SJSA1 (cell line): ENCODE measurements at regions not wholly inside any gene's neighbourhood (a gene's known extent, or its start where the extent isn't known, plus 50 kb on each side); places are given as distances from the start of the nearest gene placed in this dataset.
"Not testable (repeated sequence)": the region's sequence is repeated elsewhere in the genome, so short reads cannot be mapped to it uniquely, and the experiment has no call there.

ENCODE experiments used
- DNase-seq, 2 experiments: peaks; one replicate each; pipeline ENCODE4 v3.0.0-alpha.2; 2015 to 2020; ENCODE audit warnings: low spot score in 2 of 2, low read depth in 1 of 2
- H3K27ac ChIP-seq: fragments of 250-450 bp; sonication (Bioruptor Pico); 2 replicates; pipeline ENCODE4 v1.5.1; 2020; ENCODE audit warnings: mild to moderate bottlenecking, moderate library complexity
- H3K27me3 ChIP-seq: fragments of 250-450 bp; sonication (Bioruptor Pico); replicated peaks from 2 replicates; pipeline ENCODE4 v1.5.1; 2020; ENCODE audit warnings: mild to moderate bottlenecking, moderate library complexity
- H3K36me3 ChIP-seq: fragments of 250-450 bp; sonication (Bioruptor Pico); 2 replicates; pipeline ENCODE4 v1.5.1; 2020; ENCODE audit warnings: mild to moderate bottlenecking
- H3K4me1 ChIP-seq: fragments of 250-450 bp; sonication (Bioruptor Pico); replicated peaks from 2 replicates; pipeline ENCODE4 v1.6.1; 2021; ENCODE audit warnings: mild to moderate bottlenecking
- H3K4me3 ChIP-seq: fragments of 250-450 bp; sonication (Bioruptor Pico); 2 replicates; pipeline ENCODE4 v1.5.1; 2020; ENCODE audit warnings: mild to moderate bottlenecking
- H3K9me3 ChIP-seq: fragments of 250-450 bp; sonication (Bioruptor Pico); replicated peaks from 2 replicates; pipeline ENCODE4 v1.5.1; 2020; ENCODE audit warnings: mild to moderate bottlenecking

DNA sequence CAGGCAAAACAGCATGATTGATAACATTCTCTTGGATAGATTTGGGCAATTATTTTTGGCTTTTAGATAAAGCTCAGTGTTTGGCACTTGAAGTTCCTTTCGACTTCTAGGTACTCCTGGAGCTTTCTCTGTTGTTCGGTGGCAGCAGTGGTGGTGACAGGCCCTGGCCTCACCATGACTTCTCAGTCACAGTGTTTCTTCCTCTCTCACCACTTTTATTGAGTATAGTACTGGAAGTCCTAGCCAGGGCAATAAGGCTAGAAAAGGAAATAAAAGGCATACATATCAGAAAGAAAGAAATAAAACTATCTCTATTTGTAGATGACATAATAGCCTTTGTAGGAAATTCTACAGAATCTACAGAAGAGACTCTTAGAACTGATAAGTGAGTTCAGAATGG is 101.2 kb upstream of the SIRPG start:
- H3K4me1 ChIP-seq: no peaks in the 10 kb centered on the region
- H3K4me3 ChIP-seq: no peak overlapping the region
- no peak for DNase-seq
- peaks cover 25% of the 10 kb centered on the region for H3K27me3 ChIP-seq
- H3K36me3 ChIP-seq: no peaks in the 10 kb centered on the region
- no peaks in the 10 kb centered on the region for H3K9me3 ChIP-seq
- H3K27ac ChIP-seq: no peak overlapping the region

DNA sequence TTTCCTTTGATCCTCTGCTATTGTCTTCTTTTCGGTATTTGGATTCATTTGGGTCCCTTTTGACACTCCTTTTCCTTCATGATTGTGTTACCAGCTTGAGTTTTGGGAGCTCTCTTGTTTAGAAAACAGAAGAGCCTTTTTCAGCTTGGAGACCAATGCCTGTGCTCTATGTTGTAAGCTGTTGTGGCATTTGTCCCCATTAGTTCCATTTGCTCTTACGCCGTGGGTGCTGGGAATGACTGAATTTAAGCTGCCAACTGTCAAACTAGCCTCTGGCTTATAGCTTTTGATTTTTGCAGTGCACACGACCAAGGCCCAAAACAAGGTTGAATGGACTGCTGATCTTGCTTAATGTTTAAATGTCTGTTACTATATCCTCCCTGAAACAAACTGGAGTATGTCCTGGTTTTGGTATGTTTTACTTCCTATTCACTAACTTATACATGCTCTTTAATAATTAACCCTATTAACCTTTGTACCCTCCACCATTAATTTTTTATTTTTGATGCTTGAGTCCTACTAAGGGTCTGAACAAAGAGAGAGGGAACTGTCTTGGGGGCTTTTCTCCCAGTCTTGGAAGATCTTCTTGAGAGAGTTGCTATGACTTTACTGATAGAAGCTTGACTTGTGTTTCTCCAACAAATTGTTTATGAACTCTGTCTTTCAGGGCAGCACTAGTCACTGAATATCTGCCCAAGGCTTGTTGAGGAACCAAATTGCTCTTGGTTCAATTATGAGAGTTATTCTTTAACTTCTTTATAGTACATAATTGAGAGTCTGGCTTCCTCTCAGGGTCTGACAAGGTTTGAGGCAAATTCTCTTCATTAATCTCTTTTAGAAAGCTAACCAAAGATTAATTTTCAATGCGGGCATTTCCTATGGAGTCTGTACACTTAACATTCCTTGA is 100.3 kb upstream of the SIRPG start:
- H3K27me3 ChIP-seq: peaks cover 25% of the 10 kb centered on the region
- no peak for DNase-seq
- no peak overlapping the region for H3K27ac ChIP-seq
- H3K9me3 ChIP-seq: no peaks in the 10 kb centered on the region
- H3K36me3 ChIP-seq: no peaks in the 10 kb centered on the region
- H3K4me1 ChIP-seq: no peaks in the 10 kb centered on the region
- no peak overlapping the region for H3K4me3 ChIP-seq

DNA sequence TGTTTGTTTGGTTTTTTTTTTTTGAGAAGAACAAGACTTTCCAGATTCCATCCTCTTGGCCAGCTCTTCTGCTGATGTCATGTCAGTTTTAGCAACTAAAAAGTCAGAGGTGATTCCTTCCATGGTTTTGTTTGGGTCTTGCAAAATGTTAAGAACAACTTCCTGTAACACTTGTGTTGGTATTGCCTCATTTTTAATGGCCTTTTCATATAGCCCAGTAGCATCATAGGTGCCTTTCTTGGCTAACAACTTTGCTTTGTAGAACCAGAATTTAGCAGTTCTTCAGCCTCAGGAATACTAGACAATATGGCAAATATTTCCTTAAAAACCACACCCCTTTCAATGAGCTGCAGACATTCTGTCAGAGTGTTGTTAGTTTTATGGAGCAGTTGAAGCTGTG is 99.5 kb upstream of the SIRPG start:
- Histone ChIP-seq H3K36me3 (no peaks in the 10 kb centered on the region), H3K4me3 (no peak overlapping the region), H3K4me1 (no peaks in the 10 kb centered on the region), H3K9me3 (no peaks in the 10 kb centered on the region), H3K27ac (no peak overlapping the region), H3K27me3 (peaks cover 25% of the 10 kb centered on the region)
- DNase-seq: no peak

DNA sequence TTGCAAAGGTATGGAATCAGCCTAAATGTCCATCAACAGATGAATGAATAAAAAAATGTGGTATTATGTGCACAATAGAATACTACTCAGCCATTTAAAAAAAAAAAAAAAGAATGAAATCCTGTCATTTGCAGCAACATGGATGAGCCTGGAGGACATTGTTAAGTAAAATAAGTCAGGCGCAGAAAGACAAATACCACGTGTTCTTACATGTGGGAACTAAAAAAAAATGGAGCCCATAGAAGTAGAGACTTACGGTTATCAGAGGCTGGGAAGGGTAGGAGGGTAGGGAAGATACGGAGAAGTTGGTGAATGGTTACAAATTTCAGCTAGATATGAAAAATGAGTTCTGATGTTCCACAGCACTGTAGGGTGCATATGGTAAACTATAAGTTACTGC is 97.2 kb upstream of the SIRPG start:
- H3K36me3 ChIP-seq: no peaks in the 10 kb centered on the region
- H3K27me3 ChIP-seq: peaks cover 15% of the 10 kb centered on the region
- DNase-seq: no peak
- H3K4me1 ChIP-seq: no peaks in the 10 kb centered on the region
- H3K27ac ChIP-seq: no peak overlapping the region
- no peaks in the 10 kb centered on the region for H3K9me3 ChIP-seq
- H3K4me3 ChIP-seq: no peak overlapping the region

DNA sequence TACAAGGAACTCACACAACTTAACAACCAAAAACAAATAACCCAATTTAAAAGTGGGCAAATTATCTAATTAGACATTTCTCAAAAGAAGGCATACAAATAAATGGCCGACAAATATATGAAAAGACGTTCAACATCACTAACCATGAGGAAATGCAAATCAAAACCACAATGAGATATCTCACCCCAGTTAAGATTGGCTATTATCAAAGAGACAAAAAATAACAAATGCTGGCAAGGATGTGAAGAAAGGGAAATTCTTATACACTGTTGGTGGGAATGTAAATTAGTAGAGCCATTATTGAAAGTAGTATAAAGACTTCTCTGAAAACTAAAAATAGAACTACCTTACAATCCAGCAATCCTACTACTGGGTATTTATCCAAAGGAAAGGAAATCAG is 96.7 kb upstream of the SIRPG start:
- no peaks in the 10 kb centered on the region for H3K9me3 ChIP-seq
- peaks cover 15% of the 10 kb centered on the region for H3K27me3 ChIP-seq
- H3K27ac ChIP-seq: no peak overlapping the region
- H3K4me3 ChIP-seq: no peak overlapping the region
- no peak for DNase-seq
- no peaks in the 10 kb centered on the region for H3K36me3 ChIP-seq
- H3K4me1 ChIP-seq: no peaks in the 10 kb centered on the region

DNA sequence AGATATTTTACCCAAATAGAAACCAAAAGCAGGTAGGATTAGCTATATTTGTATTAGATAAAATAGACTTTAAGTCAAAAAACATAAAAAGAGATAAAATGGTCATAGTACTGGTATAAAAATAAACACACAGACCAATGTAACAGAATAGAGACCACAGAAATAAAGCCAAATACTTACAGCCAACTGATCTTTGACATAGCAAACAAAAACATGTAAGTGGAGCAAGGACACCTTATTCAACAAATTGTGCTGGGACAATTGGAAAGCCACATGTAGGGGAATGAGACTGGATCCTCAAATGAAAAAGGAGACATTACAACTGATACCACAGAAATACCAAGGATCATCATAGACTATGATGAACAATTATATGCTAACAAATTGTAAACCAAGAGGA is 94.5 kb upstream of the SIRPG start:
- no peak for DNase-seq
- Histone ChIP-seq H3K27me3 (peaks cover 7% of the 10 kb centered on the region), H3K9me3 (no peaks in the 10 kb centered on the region), H3K4me3 (no peak overlapping the region), H3K27ac (no peak overlapping the region), H3K36me3 (no peaks in the 10 kb centered on the region), H3K4me1 (no peaks in the 10 kb centered on the region)

DNA sequence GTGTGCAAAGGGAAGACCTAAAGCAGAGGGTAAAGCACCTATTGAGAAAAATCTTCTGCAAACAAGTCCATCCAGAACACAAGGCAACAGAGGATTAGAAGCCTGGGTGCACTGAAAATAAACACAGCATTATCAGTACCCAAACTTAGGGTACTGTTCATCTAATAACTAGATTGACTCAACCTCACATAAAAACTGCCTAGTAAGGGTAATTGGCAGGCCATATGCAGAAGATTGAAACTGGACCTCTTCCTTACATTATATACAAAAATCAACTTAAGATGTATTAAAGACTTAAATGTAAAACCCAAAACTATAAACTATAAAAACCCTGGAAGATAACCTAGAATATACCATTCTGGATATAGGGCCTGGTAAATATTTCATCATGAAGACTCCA is 91.2 kb upstream of the SIRPG start:
- Histone ChIP-seq H3K9me3 (no peaks in the 10 kb centered on the region), H3K27ac (no peak overlapping the region), H3K4me3 (no peak overlapping the region), H3K36me3 (no peaks in the 10 kb centered on the region), H3K4me1 (no peaks in the 10 kb centered on the region), H3K27me3 (no peaks in the 10 kb centered on the region; the same call in none of the 2 replicates)
- no peak for DNase-seq

DNA sequence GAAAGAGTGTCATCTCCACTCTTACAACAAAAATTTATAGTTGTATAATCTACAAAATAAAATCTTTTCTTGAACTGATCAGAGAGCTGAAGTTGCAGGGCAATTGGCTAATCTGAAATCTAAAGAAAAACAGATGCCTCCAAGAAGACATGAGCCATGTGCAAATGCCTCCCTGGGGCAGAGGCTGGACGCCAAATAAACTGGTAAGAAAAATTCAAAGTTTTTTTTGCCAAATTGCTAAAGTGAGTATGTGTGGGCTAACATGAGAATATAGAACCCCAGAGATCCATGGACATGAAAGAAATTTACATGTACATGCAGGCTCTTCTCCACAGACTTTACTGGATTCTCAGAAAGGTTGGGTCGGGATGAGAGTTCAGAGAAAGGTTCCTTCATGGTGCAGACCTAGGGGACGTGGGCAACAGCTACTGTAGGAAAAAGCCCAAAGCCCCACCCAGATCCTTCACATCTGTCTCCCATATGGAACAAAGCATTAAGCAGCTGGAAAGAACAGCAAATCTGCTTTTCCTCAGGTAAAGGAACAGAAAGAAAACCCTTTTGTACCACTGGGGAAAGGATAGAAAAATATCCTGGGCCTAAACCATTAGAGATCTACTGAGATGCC is 90.5 kb upstream of the SIRPG start:
- H3K27me3 ChIP-seq: no peaks in the 10 kb centered on the region; the same call in none of the 2 replicates
- H3K36me3 ChIP-seq: no peaks in the 10 kb centered on the region
- no peak for DNase-seq
- no peak overlapping the region for H3K27ac ChIP-seq
- no peaks in the 10 kb centered on the region for H3K4me1 ChIP-seq
- H3K4me3 ChIP-seq: no peak overlapping the region
- H3K9me3 ChIP-seq: no peaks in the 10 kb centered on the region

DNA sequence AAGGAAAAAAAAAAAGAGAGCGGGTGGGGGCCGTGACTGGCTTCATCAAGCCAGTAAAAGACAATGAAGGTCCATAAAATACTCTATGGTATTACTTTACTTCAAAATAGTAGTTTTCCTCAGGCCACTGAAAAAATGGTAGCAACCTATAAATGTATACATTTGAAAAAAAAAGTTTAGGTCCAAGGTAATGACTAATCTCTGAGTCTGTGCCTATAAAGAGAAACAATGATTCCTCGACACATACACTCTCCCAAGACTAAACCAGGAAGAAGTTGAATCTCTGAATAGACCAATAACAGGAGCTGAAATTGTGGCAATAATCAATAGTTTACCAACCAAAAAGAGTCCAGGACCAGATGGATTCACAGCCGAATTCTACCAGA is 84.5 kb upstream of the SIRPG start:
- H3K9me3 ChIP-seq, H3K4me1 ChIP-seq, H3K36me3 ChIP-seq, H3K4me3 ChIP-seq, H3K27me3 ChIP-seq, H3K27ac ChIP-seq, DNase-seq: not testable (repeated sequence)

DNA sequence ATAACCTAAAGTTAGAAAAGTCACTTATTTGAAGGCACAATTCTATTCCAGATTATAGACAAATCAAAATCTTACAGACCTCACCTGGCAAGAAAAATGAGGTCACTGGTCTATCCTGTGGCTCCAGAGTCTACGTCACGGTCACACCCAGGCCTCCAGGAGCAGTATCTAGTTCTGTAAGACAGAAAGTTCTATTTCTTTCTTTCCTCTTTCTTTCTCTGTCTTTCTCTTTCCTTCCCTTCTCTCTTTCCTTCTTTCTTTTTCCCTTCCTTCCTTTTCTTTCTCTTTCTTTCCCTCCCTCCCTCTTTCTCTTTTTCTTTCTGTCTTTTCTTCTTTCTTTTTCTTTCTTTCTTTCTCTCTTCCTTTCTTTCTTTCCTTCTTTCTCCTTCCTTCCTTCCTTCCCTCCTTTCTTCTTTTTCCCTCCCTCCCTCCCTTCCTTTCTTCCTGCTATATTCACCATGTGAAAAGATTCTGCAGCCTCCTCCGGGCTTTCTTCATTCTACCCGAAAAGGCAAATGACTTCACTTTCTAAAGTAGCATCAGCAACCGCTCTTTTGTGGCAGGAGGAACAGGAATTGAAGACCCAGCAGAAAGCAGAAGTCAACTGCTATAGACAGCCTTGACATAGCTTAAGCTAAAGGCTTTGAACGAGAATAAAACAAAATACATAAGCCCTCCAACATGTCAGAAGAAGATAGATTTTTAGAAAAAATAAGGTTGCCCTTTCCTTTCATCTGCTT is 83.9 kb upstream of the SIRPG start:
- H3K4me1 ChIP-seq: no peaks in the 10 kb centered on the region
- H3K27me3 ChIP-seq: peaks cover 7% of the 10 kb centered on the region; the same call in 1 of the 2 replicates
- H3K4me3 ChIP-seq: no peak overlapping the region
- H3K36me3 ChIP-seq: no peaks in the 10 kb centered on the region
- no peak overlapping the region for H3K27ac ChIP-seq
- H3K9me3 ChIP-seq: no peaks in the 10 kb centered on the region
- no peak for DNase-seq

DNA sequence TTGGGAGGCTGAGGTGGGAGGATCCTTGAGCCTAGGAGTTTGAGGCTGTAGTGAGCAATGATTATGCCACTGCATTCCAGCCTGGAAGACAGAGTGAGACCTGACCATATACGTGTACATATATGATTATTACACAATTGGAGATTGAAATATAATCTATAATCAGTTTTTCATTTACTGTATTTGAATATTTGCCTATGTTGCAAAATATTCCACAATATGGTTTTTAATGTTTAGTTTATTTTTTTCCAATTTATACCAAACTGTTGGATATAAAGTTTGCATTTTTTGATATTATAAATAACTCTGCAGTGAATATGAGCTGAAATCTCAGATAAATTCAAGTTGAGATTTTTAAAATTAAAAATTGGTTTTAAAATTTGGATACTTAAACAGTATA is 79.6 kb upstream of the SIRPG start:
- Histone ChIP-seq H3K36me3 (no peaks in the 10 kb centered on the region), H3K9me3 (no peaks in the 10 kb centered on the region), H3K4me1 (no peaks in the 10 kb centered on the region), H3K4me3 (no peak overlapping the region), H3K27me3 (peaks cover 39% of the 10 kb centered on the region), H3K27ac (no peak overlapping the region)
- DNase-seq: no peak

DNA sequence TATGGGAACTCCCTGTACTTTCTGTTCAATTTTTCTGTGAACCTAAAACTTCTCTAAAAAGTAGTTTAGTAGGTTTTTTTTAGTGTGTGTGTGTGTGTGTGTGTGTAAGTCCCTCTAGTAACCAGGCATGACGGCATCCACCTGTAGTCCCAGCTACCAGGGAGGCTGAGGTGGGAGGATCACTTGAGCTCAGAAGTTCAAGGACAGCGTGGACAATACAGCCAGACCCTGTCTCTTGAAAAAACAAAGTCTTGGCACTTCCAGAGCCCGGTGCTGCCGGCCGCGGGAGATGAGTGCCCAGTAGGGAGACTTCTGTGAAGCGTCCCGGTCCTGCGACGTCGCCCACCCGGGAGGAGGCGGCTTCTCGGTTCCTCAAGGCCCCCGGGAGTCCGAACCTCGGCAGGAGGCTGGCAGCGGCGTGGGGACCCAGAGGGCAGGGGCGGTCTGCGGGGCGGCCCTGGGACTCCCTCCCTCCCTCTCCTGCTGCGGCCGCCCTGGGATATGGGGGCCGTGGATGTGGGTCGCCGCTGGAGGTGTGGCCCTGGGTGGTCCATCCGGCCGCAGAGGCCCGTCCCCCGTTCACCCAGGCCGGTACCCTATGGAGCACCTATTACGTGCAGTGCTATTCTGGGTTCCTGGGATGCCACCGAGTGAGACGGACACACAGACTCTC is 78.0 kb upstream of the SIRPG start:
- no peaks in the 10 kb centered on the region for H3K36me3 ChIP-seq
- no peak for DNase-seq
- peaks cover 47% of the 10 kb centered on the region for H3K27me3 ChIP-seq

DNA sequence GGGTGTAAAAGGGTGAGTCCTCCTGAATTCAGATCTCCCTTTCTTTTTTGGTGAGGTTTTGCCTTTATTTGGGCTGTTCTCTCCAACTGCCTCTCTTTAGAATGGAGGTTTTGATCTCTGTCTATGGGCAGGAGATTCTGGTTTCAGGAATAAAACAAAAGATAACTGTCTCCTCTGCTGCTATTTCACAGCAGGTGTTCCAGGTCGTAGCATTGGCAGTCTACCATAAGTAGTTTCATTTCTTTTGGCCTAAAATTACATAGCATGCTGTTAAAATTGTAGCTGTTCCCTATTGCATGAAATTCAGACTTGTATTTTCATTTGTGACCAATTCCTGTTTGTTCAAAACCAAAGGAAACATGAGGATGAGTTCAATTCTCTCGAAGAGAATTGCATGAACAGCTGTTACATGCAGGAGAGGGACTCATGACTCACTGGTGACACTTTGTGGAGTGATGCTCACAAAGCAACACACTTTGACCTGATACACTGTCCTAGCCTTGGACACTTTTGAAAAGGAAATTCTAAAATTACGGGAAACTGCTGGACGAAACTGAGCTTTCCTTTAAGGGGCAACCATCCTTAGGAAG is 76.8 kb upstream of the SIRPG start:
- no peak overlapping the region for H3K27ac ChIP-seq
- no peak for DNase-seq
- H3K4me3 ChIP-seq: no peak overlapping the region
- H3K9me3 ChIP-seq: no peaks in the 10 kb centered on the region
- no peaks in the 10 kb centered on the region for H3K36me3 ChIP-seq
- H3K27me3 ChIP-seq: peaks cover 45% of the 10 kb centered on the region
- no peaks in the 10 kb centered on the region for H3K4me1 ChIP-seq

More for the DNA sequence above, 78.0 kb upstream of the SIRPG start:
- no peak overlapping the region for H3K4me3 ChIP-seq
- H3K27ac ChIP-seq: no peak overlapping the region
- no peaks in the 10 kb centered on the region for H3K4me1 ChIP-seq
- no peaks in the 10 kb centered on the region for H3K9me3 ChIP-seq
